ENCODE measurements at regions not wholly inside any gene's neighbourhood (a gene's known extent, or its start where the extent isn't known, plus 50 kb on each side); places are given as distances from the start of the nearest gene placed in this dataset.

DNA sequence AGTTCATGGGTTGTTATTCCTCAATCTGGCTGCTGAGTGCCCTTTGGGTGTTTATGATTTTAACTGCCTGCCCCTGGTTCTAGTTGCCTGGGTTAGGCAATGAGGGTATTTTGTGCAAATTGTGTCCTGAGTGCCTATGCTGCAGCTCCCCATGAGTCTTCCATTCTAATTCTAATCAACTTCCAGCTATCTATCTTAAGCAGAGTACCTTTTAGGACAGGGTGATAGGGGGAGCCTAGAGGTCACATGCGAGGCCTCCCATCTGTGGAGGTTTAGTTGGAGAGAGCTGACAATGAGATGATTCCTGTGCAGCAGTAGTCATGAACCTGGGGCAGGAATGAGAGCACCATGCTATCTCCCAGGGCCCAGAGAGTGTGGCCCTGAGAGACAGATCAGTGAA, 225.9 kb upstream of the PLEKHG7 start:
- no peaks in the 10 kb centered on the region for H3K9me3 ChIP-seq
- no CpG with 5 or more reads among the region's 1 CpG for WGBS (ENCODE audit: insufficient coverage, low coverage, low lambda C conversion rate, missing lambda C conversion rate)
- no peak overlapping the region for H3K4me3 ChIP-seq
- DNase-seq (no peak), ATAC-seq (no peak)
- H3K27ac ChIP-seq, result no peak overlapping the region
- H3K27me3 ChIP-seq, result no peaks in the 10 kb centered on the region
- intact Hi-C loops (cut with DNase I), result no loop called here
- TF ChIP-seq, protein P1, sequence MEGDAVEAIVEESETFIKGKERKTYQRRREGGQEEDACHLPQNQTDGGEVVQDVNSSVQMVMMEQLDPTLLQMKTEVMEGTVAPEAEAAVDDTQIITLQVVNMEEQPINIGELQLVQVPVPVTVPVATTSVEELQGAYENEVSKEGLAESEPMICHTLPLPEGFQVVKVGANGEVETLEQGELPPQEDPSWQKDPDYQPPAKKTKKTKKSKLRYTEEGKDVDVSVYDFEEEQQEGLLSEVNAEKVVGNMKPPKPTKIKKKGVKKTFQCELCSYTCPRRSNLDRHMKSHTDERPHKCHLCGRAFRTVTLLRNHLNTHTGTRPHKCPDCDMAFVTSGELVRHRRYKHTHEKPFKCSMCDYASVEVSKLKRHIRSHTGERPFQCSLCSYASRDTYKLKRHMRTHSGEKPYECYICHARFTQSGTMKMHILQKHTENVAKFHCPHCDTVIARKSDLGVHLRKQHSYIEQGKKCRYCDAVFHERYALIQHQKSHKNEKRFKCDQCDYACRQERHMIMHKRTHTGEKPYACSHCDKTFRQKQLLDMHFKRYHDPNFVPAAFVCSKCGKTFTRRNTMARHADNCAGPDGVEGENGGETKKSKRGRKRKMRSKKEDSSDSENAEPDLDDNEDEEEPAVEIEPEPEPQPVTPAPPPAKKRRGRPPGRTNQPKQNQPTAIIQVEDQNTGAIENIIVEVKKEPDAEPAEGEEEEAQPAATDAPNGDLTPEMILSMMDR (IDR thresholded peaks at IDR 0.05), result no peak
- TF ChIP-seq POLR2A (IDR thresholded peaks at IDR 0.05), result no peak
- no peaks in the 10 kb centered on the region for H3K36me3 ChIP-seq
- H3K4me1 ChIP-seq, result no peaks in the 10 kb centered on the region

- intact Hi-C loops (cut with DNase I), result no loop called here
- WGBS (ENCODE audit: insufficient coverage, low coverage, low lambda C conversion rate, missing lambda C conversion rate), result 96% methylated on average over 2 of the region's 2 CpGs
- Histone ChIP-seq H3K9me3 (no peaks in the 10 kb centered on the region), H3K4me1 (no peaks in the 10 kb centered on the region), H3K27ac (no peak overlapping the region), H3K4me3 (no peak overlapping the region), H3K36me3 (no peaks in the 10 kb centered on the region), H3K27me3 (no peaks in the 10 kb centered on the region)
- DNase-seq, result no peak
- TF ChIP-seq, protein P1 (IDR thresholded peaks at IDR 0.05), result no peak
- no peak for TF ChIP-seq POLR2A (IDR thresholded peaks at IDR 0.05)
- ATAC-seq, result no peak
Measured at GRCh38 chr12:92473564-92473963, 229.2 kb upstream of the PLEKHG7 start.

DNA sequence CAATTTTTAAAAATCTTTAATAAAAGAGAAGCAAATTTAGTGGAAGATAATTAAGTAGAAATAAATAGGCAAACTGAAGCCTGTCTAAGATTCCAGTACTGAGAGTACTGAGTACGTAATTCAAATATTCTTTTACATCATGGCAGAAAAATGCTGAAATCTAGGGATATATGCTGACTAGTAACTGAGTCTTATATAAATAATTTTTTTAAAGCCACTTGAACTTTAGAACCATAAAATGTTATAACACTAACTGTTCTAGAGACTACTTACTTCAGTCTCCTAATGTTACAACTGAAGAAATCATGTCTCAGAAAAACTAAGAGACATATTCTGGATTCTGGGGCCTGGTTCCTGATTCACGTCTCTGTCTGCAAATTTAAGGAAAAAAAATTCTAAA, 230.6 kb upstream of the PLEKHG7 start:
- 83% methylated on average over 2 of the region's 2 CpGs for WGBS (ENCODE audit: insufficient coverage, low coverage, low lambda C conversion rate, missing lambda C conversion rate)
- ATAC-seq (no peak), DNase-seq (no peak)
- Histone ChIP-seq H3K4me3 (no peak overlapping the region), H3K4me1 (no peaks in the 10 kb centered on the region), H3K36me3 (no peaks in the 10 kb centered on the region), H3K9me3 (no peaks in the 10 kb centered on the region), H3K27ac (no peak overlapping the region), H3K27me3 (no peaks in the 10 kb centered on the region)
- intact Hi-C loops (cut with DNase I), result no loop called here
- TF ChIP-seq POLR2A (IDR thresholded peaks at IDR 0.05), result no peak
- TF ChIP-seq, protein P1 (IDR thresholded peaks at IDR 0.05), result no peak

DNA sequence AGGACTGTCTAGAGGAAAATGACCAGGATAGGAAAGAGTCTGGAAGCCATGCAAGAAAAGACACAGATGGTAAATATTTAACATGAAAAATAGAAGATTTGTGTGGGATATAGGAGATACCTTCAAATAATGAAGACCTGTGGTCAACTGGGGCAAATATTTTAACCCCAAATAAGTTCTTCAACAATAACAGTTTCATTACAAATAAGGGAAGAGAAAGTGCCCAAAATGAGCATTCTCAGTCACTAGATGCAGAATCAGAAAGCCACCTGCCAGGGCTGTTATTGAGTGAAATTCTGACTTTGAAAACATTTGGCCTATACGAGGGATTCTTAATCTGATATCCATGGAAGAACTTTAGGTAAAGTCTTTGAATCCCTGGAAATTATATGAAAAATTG, 231.2 kb upstream of the PLEKHG7 start:
- H3K9me3 ChIP-seq, result no peaks in the 10 kb centered on the region
- no peak overlapping the region for H3K4me3 ChIP-seq
- ATAC-seq (no peak), DNase-seq (no peak)
- no peaks in the 10 kb centered on the region for H3K36me3 ChIP-seq
- WGBS (ENCODE audit: insufficient coverage, low coverage, low lambda C conversion rate, missing lambda C conversion rate), result 82% methylated on average over 1 of the region's 1 CpG
- intact Hi-C loops (cut with DNase I), result no loop called here
- no peaks in the 10 kb centered on the region for H3K27me3 ChIP-seq
- H3K27ac ChIP-seq, result no peak overlapping the region
- H3K4me1 ChIP-seq, result no peaks in the 10 kb centered on the region
- TF ChIP-seq, protein P1 (IDR thresholded peaks at IDR 0.05), result no peak
- no peak for TF ChIP-seq POLR2A (IDR thresholded peaks at IDR 0.05)

DNA sequence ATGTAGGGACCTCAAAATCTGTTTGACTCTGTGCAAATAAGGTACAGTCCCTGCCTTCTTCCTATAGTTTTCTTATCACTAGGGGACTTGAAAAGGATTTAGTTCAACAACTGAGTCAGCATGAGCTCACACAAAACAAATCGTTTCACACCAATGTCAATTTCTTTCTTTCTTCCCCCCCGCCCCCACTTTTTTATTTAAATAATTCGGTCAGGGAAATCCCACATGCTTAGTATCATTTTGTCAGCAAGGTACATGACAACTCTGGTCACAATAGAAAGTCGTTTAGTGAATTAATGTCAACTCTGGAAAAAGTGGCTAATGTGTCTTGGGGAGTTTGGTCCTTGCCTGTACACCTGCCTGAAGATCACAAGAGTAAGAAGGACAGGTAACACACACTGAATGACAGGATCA, 232.2 kb upstream of the PLEKHG7 start:
- H3K4me3 ChIP-seq, result no peak overlapping the region
- H3K27me3 ChIP-seq, result no peaks in the 10 kb centered on the region
- no peaks in the 10 kb centered on the region for H3K4me1 ChIP-seq
- no peaks in the 10 kb centered on the region for H3K36me3 ChIP-seq
- H3K27ac ChIP-seq, result no peak overlapping the region
- ATAC-seq (no peak), DNase-seq (no peak)
- intact Hi-C loops (cut with DNase I), result no loop called here
- H3K9me3 ChIP-seq, result no peaks in the 10 kb centered on the region
- TF ChIP-seq, protein P1 (IDR thresholded peaks at IDR 0.05), result no peak
- TF ChIP-seq POLR2A (IDR thresholded peaks at IDR 0.05), result no peak
- 54% methylated on average over 4 of the region's 4 CpGs for WGBS (ENCODE audit: insufficient coverage, low coverage, low lambda C conversion rate, missing lambda C conversion rate)
